B cell (primary cell): ENCODE measurements at regions not wholly inside any gene's neighbourhood (a gene's known extent, or its start where the extent isn't known, plus 50 kb on each side); places are given as distances from the start of the nearest gene placed in this dataset.

Experiments used
- ATAC-seq: fragments of 200-7000 bp; cut with Tn5 transposase; one replicate; pipeline ENCODE4 v1.10.0; 2021; ENCODE audit warnings: low read depth, mild to moderate bottlenecking, moderate number of reproducible peaks, moderate library complexity
- CTCF ChIA-PET: fragments of 350-600 bp; sonication (Branson Sonifier 250); formaldehyde crosslinking; loops from one replicate; lab custom pipeline; 2021; ENCODE audit warnings: antibody characterized with exemption, inconsistent platforms; lab: Charles Lee
- POLR2A ChIA-PET: fragments of 350-600 bp; sonication (Branson Sonifier 250); formaldehyde crosslinking; loops from one replicate; lab custom pipeline; 2021; ENCODE audit warnings: antibody characterized with exemption; lab: Charles Lee
- DNase-seq: peaks from one replicate; pipeline ENCODE4 v3.0.0; 2013
- H2AFZ ChIP-seq: 2 replicates; pipeline ENCODE4 v1.6.1; 2012; ENCODE audit warnings: mild to moderate bottlenecking, low read depth, low read length; ENCODE audit not compliant: insufficient read depth, poor library complexity, severe bottlenecking
- H3K27ac ChIP-seq, 2 donors: 1 replicate in 1 of 2; 2 replicates in 1 of 2; pipeline ENCODE4 v1.5.1; 2012 to 2013; ENCODE audit warnings: low read length in 2 of 2, mild to moderate bottlenecking in 2 of 2, moderate library complexity in 1 of 2
- H3K27me3 ChIP-seq, 4 experiments: fragments of 200-600 bp in 1 of 4; sonication (generic) in 1 of 4; replicated peaks in 1 of 4; 1 replicate in 2 of 4; 2 replicates in 2 of 4; pipeline versions ENCODE4 v1.6.1 to v1.7.0; 2013 to 2016; ENCODE audit warnings: low read length in 3 of 4, mild to moderate bottlenecking in 2 of 4, mixed read lengths in 1 of 4, moderate library complexity in 1 of 4; ENCODE audit not compliant: insufficient read depth in 4 of 4, control insufficient read depth in 3 of 4; ENCODE audit errors: control extremely low read depth in 1 of 4
- H3K36me3 ChIP-seq, 2 experiments: replicated peaks in 1 of 2; 1 replicate in 1 of 2; 2 replicates in 1 of 2; pipeline versions ENCODE4 v1.6.1 to v1.7.1; 2013; ENCODE audit warnings: low read length in 1 of 2; ENCODE audit not compliant: insufficient read depth in 2 of 2, control insufficient read depth in 1 of 2; ENCODE audit errors: control extremely low read depth in 1 of 2, extremely low read depth in 1 of 2
- H3K4me1 ChIP-seq, 2 donors: fragments of 200-600 bp in 1 of 2; sonication (generic) in 1 of 2; 1 replicate in 1 of 2; 2 replicates in 1 of 2; pipeline versions ENCODE4 v1.5.1 to v1.6.1; 2013 to 2017; ENCODE audit warnings: low read length in 2 of 2; ENCODE audit not compliant: control insufficient read depth in 2 of 2, insufficient read depth in 2 of 2
- H3K4me2 ChIP-seq: replicated peaks from 2 replicates; pipeline ENCODE3; 2012; ENCODE audit warnings: mild to moderate bottlenecking, low read depth, low read length; ENCODE audit not compliant: poor library complexity, severe bottlenecking
- H3K4me3 ChIP-seq, 5 experiments: fragments of 200-600 bp in 1 of 5; sonication (generic) in 1 of 5; 1 replicate in 3 of 5; 2 replicates in 2 of 5; pipeline versions ENCODE4 v1.5.1 to v1.7.0; 2011 to 2016; ENCODE audit warnings: low read length in 4 of 5, mild to moderate bottlenecking in 4 of 5, low read depth in 2 of 5, control low read depth in 1 of 5, moderate library complexity in 1 of 5; ENCODE audit not compliant: insufficient read depth in 1 of 5; ENCODE audit errors: control extremely low read depth in 1 of 5, extremely low read depth in 1 of 5
- H3K79me2 ChIP-seq: fragments of 200-600 bp; sonication (generic); one replicate; pipeline ENCODE4 v1.6.0; 2016; ENCODE audit warnings: low read length; ENCODE audit not compliant: control insufficient read depth, insufficient read depth
- H3K9ac ChIP-seq: fragments of 200-600 bp; sonication (generic); 2 replicates; pipeline ENCODE4 v1.6.1; 2017; ENCODE audit warnings: mild to moderate bottlenecking, low read length, moderate library complexity
- H3K9me3 ChIP-seq, 3 donors: one replicate each; pipeline versions ENCODE4 v1.6.1 to v1.7.1; 2013; ENCODE audit warnings: low read length in 2 of 3; ENCODE audit not compliant: control insufficient read depth in 2 of 3, insufficient read depth in 1 of 3; ENCODE audit errors: control extremely low read depth in 1 of 3
- H4K20me1 ChIP-seq: 2 replicates; pipeline ENCODE4 v1.6.0; 2012; ENCODE audit warnings: mild to moderate bottlenecking, low read length; ENCODE audit not compliant: insufficient read depth, control insufficient read depth, poor library complexity, severe bottlenecking
- H3K27ac Mint-ChIP-seq: one replicate; pipeline ENCODE4 v1.8.0; 2021; ENCODE audit warnings: mixed read lengths
- H3K27me3 Mint-ChIP-seq: one replicate; pipeline ENCODE4 v1.8.0; 2021; ENCODE audit warnings: mixed read lengths
- H3K4me1 Mint-ChIP-seq: one replicate; pipeline ENCODE4 v1.8.0; 2021; ENCODE audit warnings: mixed read lengths
- H3K4me3 Mint-ChIP-seq: one replicate; pipeline ENCODE4 v1.8.0; 2021; ENCODE audit warnings: mixed read lengths
- H3K9me3 Mint-ChIP-seq: one replicate; pipeline ENCODE4 v1.8.0; 2022; ENCODE audit warnings: mixed read lengths; ENCODE audit not compliant: insufficient read depth
- EZH2 ChIP-seq: IDR thresholded peaks from 2 replicates; pipeline ENCODE4 v1.6.1; 2012; ENCODE audit warnings: borderline replicate concordance, low read depth, mild to moderate bottlenecking, moderate library complexity, low read length; ENCODE audit not compliant: insufficient read depth, poor library complexity, severe bottlenecking
- WGBS: methylation state at CpG from one replicate; pipeline ENCODE4 v1.1.5; 2013; ENCODE audit warnings: missing lambda C conversion rate; ENCODE audit not compliant: insufficient coverage; 5-methylcytosine and 5-hydroxymethylcytosine counted together
- intact Hi-C: fragments of 100-400 bp; cut with micrococcal nuclease; formaldehyde crosslinking; loops from one replicate; pipeline ENCODE4 v1.10.0; 2022
- TF ChIP-seq, protein P1 (sequence below): fragments of 200-600 bp; IDR thresholded peaks from one replicate; pipeline ENCODE4 v1.8.0; 2022; ENCODE audit warnings: antibody characterized with exemption, mild to moderate bottlenecking

DNA sequence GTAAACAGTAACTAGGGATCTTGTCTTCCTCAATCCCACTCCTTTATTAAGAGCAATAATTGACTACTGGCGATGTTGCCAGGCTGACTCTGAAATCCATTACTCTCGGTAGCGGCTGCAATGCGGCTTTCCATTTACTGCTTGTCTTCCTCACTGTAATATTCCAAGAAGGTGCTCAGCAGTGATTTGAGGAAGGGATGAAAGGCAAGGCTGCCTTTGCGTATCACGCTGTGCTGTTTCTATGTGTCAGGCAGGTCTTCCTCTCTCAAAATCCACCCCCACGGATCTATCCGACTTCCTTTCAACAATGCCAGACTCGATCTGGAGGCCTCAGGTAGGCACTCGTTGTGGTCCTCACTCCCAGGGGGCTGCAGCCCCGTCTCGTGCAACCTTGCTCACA lies 261.4 kb upstream of the CDH4 start:
- no peaks in the 10 kb centered on the region for H3K4me1 Mint-ChIP-seq
- H3K27ac Mint-ChIP-seq: no peak overlapping the region
- Histone ChIP-seq H3K79me2 (no peaks in the 10 kb centered on the region), H3K27me3 (no peaks in the 10 kb centered on the region), H3K9ac (no peak overlapping the region), H3K36me3 (no peaks in the 10 kb centered on the region), H2AFZ (no peak overlapping the region), H4K20me1 (no peaks in the 10 kb centered on the region), H3K4me1 (no peaks in the 10 kb centered on the region), H3K9me3 (peaks cover 0 to 23% (median 0%) of the 10 kb centered on the region in 3 donors), H3K4me2 (no peak overlapping the region), H3K27ac (no peak overlapping the region), H3K4me3 (no peak overlapping the region)
- POLR2A ChIA-PET: no interaction called here
- no peak for DNase-seq
- peaks cover 3% of the 10 kb centered on the region for H3K9me3 Mint-ChIP-seq
- TF ChIP-seq EZH2: no peak
- TF ChIP-seq, protein P1, sequence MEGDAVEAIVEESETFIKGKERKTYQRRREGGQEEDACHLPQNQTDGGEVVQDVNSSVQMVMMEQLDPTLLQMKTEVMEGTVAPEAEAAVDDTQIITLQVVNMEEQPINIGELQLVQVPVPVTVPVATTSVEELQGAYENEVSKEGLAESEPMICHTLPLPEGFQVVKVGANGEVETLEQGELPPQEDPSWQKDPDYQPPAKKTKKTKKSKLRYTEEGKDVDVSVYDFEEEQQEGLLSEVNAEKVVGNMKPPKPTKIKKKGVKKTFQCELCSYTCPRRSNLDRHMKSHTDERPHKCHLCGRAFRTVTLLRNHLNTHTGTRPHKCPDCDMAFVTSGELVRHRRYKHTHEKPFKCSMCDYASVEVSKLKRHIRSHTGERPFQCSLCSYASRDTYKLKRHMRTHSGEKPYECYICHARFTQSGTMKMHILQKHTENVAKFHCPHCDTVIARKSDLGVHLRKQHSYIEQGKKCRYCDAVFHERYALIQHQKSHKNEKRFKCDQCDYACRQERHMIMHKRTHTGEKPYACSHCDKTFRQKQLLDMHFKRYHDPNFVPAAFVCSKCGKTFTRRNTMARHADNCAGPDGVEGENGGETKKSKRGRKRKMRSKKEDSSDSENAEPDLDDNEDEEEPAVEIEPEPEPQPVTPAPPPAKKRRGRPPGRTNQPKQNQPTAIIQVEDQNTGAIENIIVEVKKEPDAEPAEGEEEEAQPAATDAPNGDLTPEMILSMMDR: no peak
- no peaks in the 10 kb centered on the region for H3K27me3 Mint-ChIP-seq
- intact Hi-C loops: no loop called here
- no peak overlapping the region for H3K4me3 Mint-ChIP-seq
- no peak for ATAC-seq
- WGBS: 84% methylated on average over 7 of the region's 12 CpGs
- CTCF ChIA-PET: no interaction called here

DNA sequence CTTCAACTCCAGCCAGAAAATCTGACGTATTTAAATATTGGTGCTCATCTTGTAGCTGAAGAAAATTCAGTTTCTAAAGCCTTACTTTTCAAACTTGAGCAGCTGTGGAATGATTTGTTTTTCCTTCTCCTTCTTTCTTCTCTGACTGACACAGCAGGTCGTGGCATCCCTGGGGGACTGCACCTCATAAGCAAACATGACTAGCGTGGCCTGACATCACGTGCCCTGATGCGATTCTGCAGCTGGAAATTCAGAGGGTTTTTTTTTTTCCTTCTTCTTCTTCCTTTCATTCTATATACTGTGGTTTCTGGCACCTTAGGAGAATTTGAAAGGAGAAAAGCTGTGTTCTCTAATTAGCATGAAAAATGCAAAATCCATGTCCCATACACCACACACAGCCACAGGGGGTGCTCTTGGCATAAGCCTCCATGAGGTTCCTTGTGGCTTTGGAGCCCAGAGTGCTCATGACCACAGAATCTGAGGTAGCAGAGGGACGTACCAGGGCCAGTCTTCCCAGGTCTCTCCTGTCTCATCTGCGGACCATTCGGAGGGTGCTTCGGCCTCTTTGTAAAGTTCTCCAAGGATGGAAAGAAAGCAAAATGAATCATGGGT lies 258.5 kb upstream of the CDH4 start:
- no peak overlapping the region for H3K4me3 ChIP-seq
- H3K9ac ChIP-seq: no peak overlapping the region
- no peak for ATAC-seq
- WGBS: 87% methylated on average over 3 of the region's 9 CpGs
- Mint-ChIP-seq H3K9me3 (peaks cover 3% of the 10 kb centered on the region), H3K27ac (no peak overlapping the region), H3K27me3 (no peaks in the 10 kb centered on the region), H3K4me3 (no peak overlapping the region), H3K4me1 (no peaks in the 10 kb centered on the region)
- CTCF ChIA-PET: no interaction called here
- no peaks in the 10 kb centered on the region for H3K27me3 ChIP-seq
- H3K4me1 ChIP-seq: no peaks in the 10 kb centered on the region
- no peaks in the 10 kb centered on the region for H3K36me3 ChIP-seq
- no peak for DNase-seq
- H3K4me2 ChIP-seq: no peak overlapping the region
- no peaks in the 10 kb centered on the region for H4K20me1 ChIP-seq
- peaks cover 0 to 15% (median 0%) of the 10 kb centered on the region in 3 donors for H3K9me3 ChIP-seq
- H3K27ac ChIP-seq: no peak overlapping the region
- no peak for TF ChIP-seq EZH2
- TF ChIP-seq, protein P1: no peak
- no peaks in the 10 kb centered on the region for H3K79me2 ChIP-seq
- intact Hi-C loops: loop anchor here (1.0 kb wide), 1 partner anchor 22 kb away; no protein-coding TSS in a partner anchor
- POLR2A ChIA-PET: no interaction called here
- H2AFZ ChIP-seq: no peak overlapping the region
